C4-2B (cell line): ENCODE measurements at regions not wholly inside any gene's neighbourhood (a gene's known extent, or its start where the extent isn't known, plus 50 kb on each side); places are given as distances from the start of the nearest gene placed in this dataset.
A peak's percentile ranks its signal among the peaks of the same experiment; 100 is the strongest.

Experiments used
- H3K27ac ChIP-seq: fragments of 450-650 bp; 2 replicates; pipeline ENCODE4 v1.5.1; 2017
- CTCF ChIP-seq: fragments of 450-650 bp; conservative IDR thresholded peaks from 2 replicates; pipeline ENCODE4 v1.5.1; 2017; ENCODE audit warnings: mild to moderate bottlenecking
- ZFX ChIP-seq: fragments of 450-650 bp; IDR thresholded peaks from 2 replicates; pipeline ENCODE4 v1.6.1; 2017

DNA sequence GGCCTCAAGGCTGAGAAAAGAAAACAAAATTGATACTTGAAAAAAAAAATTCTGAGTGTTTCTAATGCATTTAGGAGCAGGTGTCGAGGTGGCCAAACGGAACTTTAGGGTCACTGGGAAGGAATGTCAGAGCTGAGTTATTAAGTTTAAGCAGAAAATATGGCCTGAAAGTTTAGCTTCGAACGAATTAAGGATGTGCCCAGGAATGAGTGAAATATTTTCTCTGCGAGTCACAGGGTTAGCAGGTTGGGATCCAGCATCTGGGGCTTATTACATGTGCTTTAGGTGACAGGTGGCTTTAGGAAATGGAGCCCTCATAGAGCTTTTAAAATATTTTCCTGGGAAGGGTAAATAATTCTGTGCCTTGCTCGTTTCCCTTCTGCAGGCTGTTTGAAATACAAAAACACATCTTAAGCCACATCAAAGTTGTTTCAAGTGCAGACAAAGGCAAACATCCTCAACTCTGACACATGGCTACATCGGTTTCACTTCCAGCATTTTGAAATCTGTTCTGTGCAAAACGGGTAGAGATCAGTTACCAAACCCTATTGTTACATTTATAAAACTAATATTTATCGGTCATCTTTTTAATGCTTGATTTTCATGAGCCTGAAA, 143.1 kb upstream of the ARRDC4 start:
- TF ChIP-seq CTCF (no peak), ZFX (no peak)
- no peak overlapping the region for H3K27ac ChIP-seq

DNA sequence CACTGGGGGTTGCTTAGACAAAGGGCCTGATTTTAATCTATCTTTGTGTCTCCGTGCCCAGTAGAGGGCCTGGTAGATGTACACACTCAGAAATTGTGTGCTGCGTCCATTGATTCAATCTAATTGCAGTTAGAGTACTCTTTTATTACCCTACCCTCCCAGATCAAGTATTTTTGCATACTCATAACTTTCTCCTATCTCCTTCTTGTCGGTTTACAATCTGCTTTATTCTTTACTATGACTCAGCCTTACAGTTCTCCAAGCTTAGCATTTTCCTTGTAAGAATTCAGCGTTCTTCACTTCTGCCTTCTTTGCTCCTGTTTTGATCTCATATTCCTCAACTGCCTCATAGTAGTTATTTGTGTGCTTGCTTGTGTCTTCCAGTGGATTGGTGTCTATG, 124.5 kb upstream of the ARRDC4 start:
- TF ChIP-seq CTCF (no peak), ZFX (no peak)
- no peak overlapping the region for H3K27ac ChIP-seq

DNA sequence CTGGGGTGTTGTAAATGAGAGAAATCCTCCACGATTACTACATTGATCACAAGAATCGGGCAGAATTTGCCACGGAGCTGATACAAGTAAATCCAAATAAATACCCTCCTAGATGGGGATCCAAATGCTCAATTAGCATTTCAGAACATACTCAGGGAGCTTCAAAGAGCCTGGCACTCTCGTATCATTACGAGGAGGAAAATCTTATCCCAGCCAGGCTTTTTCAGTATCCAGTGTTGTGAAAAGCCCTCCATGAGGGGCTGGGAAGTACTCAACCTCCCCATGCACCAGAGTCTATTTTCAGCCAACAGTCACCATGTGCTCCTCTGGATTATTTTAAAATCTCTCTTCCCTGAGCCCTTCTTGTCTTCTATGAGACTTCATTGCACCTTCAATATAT, 122.6 kb upstream of the ARRDC4 start:
- no peak for TF ChIP-seq CTCF
- H3K27ac ChIP-seq = no peak overlapping the region

DNA sequence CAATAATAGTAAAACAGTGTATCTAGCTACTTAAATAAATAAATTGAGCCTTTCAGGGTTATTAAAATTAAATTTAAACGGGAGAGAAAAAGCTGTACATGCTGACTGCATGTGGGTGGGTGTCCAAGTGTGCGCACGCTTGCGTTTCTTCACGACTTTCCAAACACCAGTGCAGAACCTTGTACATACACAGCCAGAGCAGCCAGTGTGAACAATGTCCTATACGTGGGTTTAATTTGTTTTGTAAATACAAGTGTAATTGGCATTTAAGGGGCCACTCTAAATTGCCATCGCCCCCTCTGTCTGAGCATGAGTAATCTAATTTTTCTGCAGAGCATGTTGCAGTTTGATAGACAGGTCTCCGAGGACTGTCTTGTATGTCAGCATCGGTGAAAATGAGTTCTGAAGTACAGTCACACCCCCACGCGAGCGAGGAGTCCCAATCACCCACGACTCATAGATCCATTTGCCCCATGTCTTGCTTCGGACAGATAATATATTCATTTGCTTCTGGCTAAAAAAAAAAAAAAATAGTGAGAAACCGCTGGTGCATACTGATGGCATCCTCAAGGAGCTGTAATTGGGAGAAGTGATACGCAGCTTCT, 121.8 kb upstream of the ARRDC4 start:
- no peak overlapping the region for H3K27ac ChIP-seq
- TF ChIP-seq ZFX = no peak
- TF ChIP-seq CTCF = no peak

DNA sequence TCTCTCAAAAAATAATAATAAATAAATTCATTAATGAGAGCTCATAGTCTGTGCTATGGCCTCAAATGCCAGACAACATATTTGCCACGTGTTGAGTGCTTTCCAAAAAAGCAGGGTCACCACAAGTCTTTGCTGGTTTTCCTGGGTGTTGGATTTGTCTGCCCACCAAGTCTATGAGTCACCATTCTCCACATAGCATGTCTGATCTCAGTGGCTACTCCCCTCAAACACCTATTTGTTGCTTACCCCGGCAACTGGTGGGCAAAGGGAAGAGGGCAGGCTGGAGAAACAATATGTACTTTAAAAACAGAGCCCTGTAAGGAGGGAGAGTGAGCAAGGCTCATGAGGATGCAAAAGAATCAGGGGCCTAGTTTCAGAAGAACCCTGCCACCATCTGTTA, 120.0 kb upstream of the ARRDC4 start:
- H3K27ac ChIP-seq = no peak overlapping the region
- no peak for TF ChIP-seq ZFX
- no peak for TF ChIP-seq CTCF

DNA sequence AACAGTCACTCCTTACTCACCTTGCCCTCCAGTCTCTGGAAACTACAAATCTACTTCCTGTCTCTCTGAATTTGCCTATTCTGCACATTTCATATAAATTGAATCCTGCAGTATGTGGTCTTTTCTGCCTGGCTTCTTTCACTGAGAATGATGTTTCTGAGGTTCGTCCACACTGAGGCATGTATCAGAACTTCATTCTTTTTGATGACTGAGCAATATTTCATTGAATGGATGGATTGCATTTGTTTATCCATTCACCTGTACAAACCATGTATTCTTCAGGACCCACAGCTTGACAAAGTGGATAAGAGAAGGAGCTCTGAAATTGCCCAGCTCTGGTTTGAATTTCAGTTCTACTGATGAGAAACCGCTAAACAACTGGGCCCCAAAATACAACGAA, 118.9 kb upstream of the ARRDC4 start:
- TF ChIP-seq CTCF = no peak
- no peak overlapping the region for H3K27ac ChIP-seq

- H3K27ac ChIP-seq = no peak overlapping the region
- TF ChIP-seq ZFX (no peak), CTCF (peak; percentile 51)
Measured at GRCh38 chr15:97849183-97849582, 111.3 kb upstream of the ARRDC4 start.
